ENCODE measurements at regions not wholly inside any gene's neighbourhood (a gene's known extent, or its start where the extent isn't known, plus 50 kb on each side); places are given as distances from the start of the nearest gene placed in this dataset.

GRCh38 chr2:138102664-138103063 is 138.4 kb downstream of the HNMT start:
- H3K4me1 ChIP-seq: no peaks in the 10 kb centered on the region
- DNase-seq (no peak), ATAC-seq (no peak)
- H3K4me3 ChIP-seq: no peak overlapping the region
- no peak for TF ChIP-seq CTCF (IDR thresholded peaks at IDR 0.05)
- no peaks in the 10 kb centered on the region for H3K27me3 ChIP-seq
- H3K27ac ChIP-seq: no peak overlapping the region
- intact Hi-C loops (cut with DNase I): no loop called here
- no peaks in the 10 kb centered on the region for H3K36me3 ChIP-seq
- no peaks in the 10 kb centered on the region for H3K9me3 ChIP-seq

GRCh38 chr2:138103156-138103555 is 138.9 kb downstream of the HNMT start:
- Histone ChIP-seq H3K4me3 (no peak overlapping the region), H3K36me3 (no peaks in the 10 kb centered on the region), H3K27me3 (no peaks in the 10 kb centered on the region), H3K27ac (no peak overlapping the region), H3K9me3 (no peaks in the 10 kb centered on the region), H3K4me1 (no peaks in the 10 kb centered on the region)
- TF ChIP-seq CTCF (IDR thresholded peaks at IDR 0.05): no peak
- intact Hi-C loops (cut with DNase I): no loop called here
- no peak for ATAC-seq
- no peak for DNase-seq

GRCh38 chr2:138104071-138104470 is 139.8 kb downstream of the HNMT start:
- intact Hi-C loops (cut with DNase I): no loop called here
- Histone ChIP-seq H3K4me1 (no peaks in the 10 kb centered on the region), H3K9me3 (no peaks in the 10 kb centered on the region), H3K4me3 (no peak overlapping the region), H3K27me3 (no peaks in the 10 kb centered on the region), H3K36me3 (no peaks in the 10 kb centered on the region), H3K27ac (no peak overlapping the region)
- ATAC-seq: no peak
- no peak for TF ChIP-seq CTCF (IDR thresholded peaks at IDR 0.05)
- DNase-seq: no peak

GRCh38 chr2:138105358-138105757 is 141.1 kb downstream of the HNMT start:
- Histone ChIP-seq H3K27me3 (no peaks in the 10 kb centered on the region), H3K9me3 (no peaks in the 10 kb centered on the region), H3K4me1 (no peaks in the 10 kb centered on the region), H3K36me3 (no peaks in the 10 kb centered on the region), H3K4me3 (no peak overlapping the region), H3K27ac (no peak overlapping the region)
- intact Hi-C loops (cut with DNase I): no loop called here
- no peak for TF ChIP-seq CTCF (IDR thresholded peaks at IDR 0.05)
- no peak for DNase-seq
- ATAC-seq: no peak

- DNase-seq (no peak), ATAC-seq (no peak)
- intact Hi-C loops (cut with DNase I): no loop called here
- no peaks in the 10 kb centered on the region for H3K9me3 ChIP-seq
- TF ChIP-seq CTCF (IDR thresholded peaks at IDR 0.05): no peak
- no peak overlapping the region for H3K4me3 ChIP-seq
- H3K36me3 ChIP-seq: no peaks in the 10 kb centered on the region
- H3K4me1 ChIP-seq: no peaks in the 10 kb centered on the region
- no peaks in the 10 kb centered on the region for H3K27me3 ChIP-seq
- H3K27ac ChIP-seq: no peak overlapping the region
These were observed 142.3 kb downstream of the HNMT start for GRCh38 chr2:138106606-138107005.

- Histone ChIP-seq H3K27ac (no peak overlapping the region), H3K9me3 (no peaks in the 10 kb centered on the region), H3K36me3 (no peaks in the 10 kb centered on the region), H3K27me3 (no peaks in the 10 kb centered on the region), H3K4me1 (no peaks in the 10 kb centered on the region), H3K4me3 (no peak overlapping the region)
- DNase-seq (no peak), ATAC-seq (no peak)
- TF ChIP-seq CTCF (IDR thresholded peaks at IDR 0.05): no peak
- intact Hi-C loops (cut with DNase I): no loop called here
These were observed 143.0 kb downstream of the HNMT start for GRCh38 chr2:138107288-138107687.
